ENCODE measurements at regions not wholly inside any gene's neighbourhood (a gene's known extent, or its start where the extent isn't known, plus 50 kb on each side); places are given as distances from the start of the nearest gene placed in this dataset.

- DNase-seq, result no peak
Observed at GRCh38 chr12:115204957-115205754, 521.2 kb upstream of the TBX3 start.

DNA sequence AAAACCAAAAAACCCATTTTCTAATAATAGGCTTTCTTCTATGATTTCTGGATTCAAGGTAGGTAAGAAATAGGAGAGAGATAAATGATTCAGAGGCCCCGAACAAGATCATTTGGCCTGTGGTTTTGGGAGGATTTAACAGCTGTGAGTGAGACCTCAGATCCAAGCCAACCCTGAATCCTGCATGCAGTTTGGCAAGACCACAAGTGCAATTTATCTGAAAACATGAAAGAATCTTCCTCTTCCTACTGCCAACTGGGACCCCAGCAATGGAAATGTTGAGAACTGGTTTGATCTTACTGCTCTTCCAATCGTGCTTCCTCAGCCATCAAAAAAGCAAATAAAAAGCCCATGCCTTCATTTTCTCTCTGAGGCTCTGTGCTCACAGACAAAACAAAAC is 519.7 kb upstream of the TBX3 start:
- no peak for DNase-seq

DNA sequence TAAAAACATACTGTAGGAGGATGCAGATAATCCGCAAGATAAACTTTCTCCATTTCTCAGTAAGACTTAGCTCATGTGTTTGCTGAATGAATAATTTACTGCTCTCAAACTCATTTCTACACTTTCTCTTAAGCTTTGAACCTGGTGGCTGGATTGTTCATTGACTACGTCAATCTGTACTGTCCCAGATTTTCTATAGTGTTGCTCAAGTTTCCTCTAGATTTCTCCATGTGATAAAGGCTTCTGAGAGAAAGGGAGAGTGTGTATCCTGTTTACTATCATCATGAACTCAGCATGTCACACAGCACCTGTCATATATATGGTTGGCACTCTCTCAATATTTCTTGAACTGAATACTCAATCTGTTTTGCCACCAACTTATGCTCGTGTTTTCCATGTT is 518.0 kb upstream of the TBX3 start:
- no peak for DNase-seq

- DNase-seq, result no peak
Observed at GRCh38 chr12:115199831-115200230, 515.9 kb upstream of the TBX3 start.

DNA sequence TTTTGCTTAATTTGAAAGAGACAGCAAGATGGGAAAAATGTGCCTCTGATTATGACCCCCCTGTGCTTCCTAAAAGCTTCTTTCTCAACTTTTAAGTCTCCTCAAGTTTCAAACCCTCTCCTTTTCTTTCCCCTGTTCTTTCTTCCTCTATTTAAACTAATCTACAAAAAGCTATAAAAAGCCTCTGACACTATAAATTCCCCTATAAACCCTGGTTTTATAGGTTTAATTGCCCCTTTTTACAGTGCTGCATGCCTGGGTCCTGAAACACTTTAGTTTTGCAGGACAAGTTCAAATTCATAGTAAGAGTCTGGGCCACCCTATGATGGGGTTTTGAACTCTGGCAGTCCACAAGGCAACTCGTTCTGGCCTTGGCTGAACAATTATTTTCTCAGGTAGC is 510.9 kb upstream of the TBX3 start:
- DNase-seq, result no peak

GRCh38 chr12:115194448-115194847 is 510.5 kb upstream of the TBX3 start:
- DNase-seq, result no peak

- DNase-seq, result no peak
Observed at GRCh38 chr12:115191342-115191741, 507.4 kb upstream of the TBX3 start.

- DNase-seq, result no peak
Observed at GRCh38 chr12:115190010-115190770, 506.2 kb upstream of the TBX3 start.

DNA sequence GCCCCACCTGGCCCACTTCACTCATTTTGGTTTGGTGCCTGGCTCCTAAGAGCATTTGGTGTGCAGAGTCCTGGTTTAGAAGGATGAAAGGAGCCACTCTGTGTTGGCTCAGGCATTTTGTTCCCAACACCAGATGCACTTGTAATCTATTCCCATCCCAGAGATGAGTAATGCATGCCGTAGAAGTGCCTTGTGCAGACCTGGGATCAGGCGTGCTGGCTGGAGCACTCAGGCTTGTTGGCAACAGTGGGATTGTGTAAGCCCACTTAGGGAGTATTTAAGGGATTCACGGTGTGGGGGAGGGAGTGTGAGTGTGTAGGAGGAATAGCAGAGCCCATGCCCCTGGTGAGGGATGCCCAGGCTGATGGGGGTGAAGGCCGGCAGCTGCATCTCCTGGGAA is 501.5 kb upstream of the TBX3 start:
- DNase-seq, result no peak

- DNase-seq, result no peak
Observed at GRCh38 chr12:115183752-115184151, 499.8 kb upstream of the TBX3 start.

GRCh38 chr12:115177899-115178298 is 493.9 kb upstream of the TBX3 start:
- DNase-seq, result no peak

DNA sequence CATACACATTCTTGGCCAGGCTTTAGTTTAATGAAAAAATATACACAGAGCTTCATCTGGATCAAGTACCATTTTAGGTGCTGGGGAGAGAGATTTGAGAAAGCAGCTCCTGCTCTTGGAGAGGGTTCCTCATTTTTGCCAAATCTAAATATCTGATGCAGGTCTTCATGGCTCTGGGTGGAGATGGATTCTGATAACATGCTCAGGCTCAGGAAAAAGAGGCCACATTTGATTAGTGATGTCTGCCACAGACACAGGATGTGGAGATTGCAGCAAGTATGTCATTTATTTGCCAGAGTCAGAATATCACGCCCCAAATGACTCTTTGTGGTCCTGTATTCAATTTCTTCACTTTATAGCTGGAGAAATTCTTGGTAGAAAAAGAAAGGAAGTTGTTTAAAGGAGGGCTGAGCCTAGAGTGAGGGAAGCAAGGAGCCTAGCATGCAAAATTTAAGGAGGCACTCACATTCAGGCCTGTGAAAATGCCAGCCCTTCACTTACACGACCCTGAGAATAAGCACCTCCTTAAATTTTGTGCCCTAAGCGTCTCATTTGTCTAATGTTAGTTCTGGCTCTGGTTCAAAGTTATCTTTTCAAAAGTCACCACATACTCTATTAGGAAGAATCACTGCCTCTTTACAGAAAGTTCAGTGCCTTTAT is 492.9 kb upstream of the TBX3 start:
- no peak for DNase-seq

GRCh38 chr12:115174920-115175319 is 490.9 kb upstream of the TBX3 start:
- no peak for DNase-seq

DNA sequence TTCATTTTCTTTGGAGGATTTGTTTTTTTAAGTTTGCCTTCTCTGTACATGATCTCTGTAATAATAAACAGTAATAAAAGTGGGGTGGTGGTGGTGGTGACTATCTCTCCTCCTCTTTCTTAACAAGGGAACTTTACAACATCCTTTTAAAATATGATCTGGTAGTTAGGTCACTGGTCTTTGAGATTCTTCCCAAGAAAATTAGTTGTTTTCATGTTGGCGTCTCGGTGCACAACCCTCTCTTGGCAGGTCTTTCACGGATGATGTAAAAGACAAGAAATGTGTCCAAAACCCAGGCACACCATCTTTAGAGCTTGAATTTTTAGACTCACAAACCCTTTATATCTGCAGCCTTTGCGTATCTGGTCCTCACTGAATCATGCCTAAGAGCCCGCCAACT is 488.5 kb upstream of the TBX3 start:
- no peak for DNase-seq

- no peak for DNase-seq
Observed at GRCh38 chr12:115169981-115170380, 486.0 kb upstream of the TBX3 start.

DNA sequence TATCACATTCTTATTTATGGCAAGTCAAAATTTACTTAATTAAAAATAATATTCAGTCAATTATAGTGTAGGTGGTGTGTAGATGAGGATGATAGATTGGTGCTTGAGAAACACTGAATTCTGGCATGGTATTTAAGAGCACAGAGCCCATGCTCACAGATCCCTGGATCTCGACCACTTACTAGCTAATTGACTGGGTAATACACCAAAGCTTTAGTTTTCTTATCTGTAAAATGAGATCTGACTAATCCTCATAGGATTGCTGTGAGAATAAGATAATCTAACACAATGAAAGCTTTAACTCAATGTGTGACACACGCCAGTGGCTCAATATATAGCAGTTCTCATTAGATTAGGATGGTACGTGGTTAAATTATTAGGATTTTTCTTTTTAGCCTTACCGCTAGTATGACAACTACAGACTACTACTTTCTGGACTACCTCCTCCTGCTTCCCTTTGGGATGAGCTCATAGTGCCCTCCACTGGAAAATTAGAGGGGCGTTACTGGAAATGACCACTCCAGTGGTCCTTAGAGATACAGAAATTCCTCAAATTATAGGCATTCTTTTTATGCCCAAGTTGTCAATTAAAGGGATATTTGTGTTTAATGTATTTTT is 482.8 kb upstream of the TBX3 start:
- DNase-seq, result no peak

- DNase-seq, result no peak
Observed at GRCh38 chr12:115163710-115164109, 479.7 kb upstream of the TBX3 start.

GRCh38 chr12:115160271-115161128 is 476.5 kb upstream of the TBX3 start:
- no peak for DNase-seq

DNA sequence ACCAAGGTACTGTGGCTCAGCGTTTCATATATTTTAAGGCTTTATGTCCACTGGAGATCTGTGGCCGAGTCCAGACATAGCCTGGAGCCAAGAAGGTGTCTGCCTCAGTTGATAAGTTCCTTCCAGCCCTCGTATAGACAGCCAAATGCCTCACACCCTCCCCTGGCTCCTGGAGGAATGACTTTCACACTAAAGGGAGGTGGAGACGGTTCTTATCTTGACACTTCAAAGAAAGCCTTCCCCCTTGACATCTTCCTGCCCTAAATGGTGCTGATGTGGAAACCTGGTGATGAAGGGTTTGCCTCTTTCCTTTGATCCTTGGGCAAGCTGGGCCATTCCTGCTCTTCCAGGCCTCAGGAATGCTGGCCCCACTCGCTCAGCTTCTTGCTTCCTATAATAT is 474.8 kb upstream of the TBX3 start:
- DNase-seq, result no peak

- DNase-seq, result no peak
Observed at GRCh38 chr12:115155665-115156645, 472.0 kb upstream of the TBX3 start.

- no peak for DNase-seq
Observed at GRCh38 chr12:115149685-115150378, 465.9 kb upstream of the TBX3 start.
